ENCODE measurements at regions not wholly inside any gene's neighbourhood (a gene's known extent, or its start where the extent isn't known, plus 50 kb on each side); places are given as distances from the start of the nearest gene placed in this dataset.
"Not testable (repeated sequence)": the region's sequence is repeated elsewhere in the genome, so short reads cannot be mapped to it uniquely, and the experiment has no call there.

DNA sequence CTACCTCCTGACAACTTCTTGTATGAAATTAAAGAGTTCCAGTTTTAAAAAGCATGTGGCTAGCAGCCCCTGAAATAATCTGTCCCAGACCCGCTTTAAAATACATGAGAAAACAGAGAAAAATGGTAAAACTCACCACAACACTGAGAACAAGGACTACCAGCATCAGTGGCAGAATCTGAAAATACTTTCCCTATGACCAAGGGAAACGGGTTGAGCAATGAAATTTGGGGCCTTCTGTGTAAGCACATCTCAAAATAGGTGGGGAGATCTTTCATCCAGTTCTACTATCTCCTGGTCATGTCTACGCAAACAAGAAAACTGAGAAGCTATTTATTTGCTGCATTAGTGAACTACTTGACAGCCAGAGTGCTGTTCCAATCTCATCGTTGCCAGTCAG, 172.3 kb downstream of the LNPK start:
- DNase-seq (ENCODE audit: low spot score): no peak

DNA sequence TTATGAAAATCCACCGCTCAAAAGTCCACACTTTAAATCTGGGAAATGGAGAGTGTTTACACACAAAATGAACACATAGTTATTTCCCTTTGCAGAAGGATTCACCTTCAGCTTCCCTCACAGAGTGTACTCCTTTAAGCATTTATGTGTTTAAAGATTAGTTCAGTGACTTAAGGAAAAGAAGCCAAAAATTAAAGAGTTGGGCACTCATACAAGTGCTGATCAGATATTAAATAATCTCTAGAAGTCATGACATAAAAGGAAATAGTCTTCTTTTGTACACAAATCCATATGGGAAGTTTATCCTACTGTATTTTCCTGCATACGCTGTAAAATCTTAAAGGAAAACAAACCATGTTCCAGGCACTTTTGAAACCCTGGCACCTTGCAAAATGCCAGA, 174.2 kb downstream of the LNPK start:
- DNase-seq (ENCODE audit: low spot score): no peak

DNA sequence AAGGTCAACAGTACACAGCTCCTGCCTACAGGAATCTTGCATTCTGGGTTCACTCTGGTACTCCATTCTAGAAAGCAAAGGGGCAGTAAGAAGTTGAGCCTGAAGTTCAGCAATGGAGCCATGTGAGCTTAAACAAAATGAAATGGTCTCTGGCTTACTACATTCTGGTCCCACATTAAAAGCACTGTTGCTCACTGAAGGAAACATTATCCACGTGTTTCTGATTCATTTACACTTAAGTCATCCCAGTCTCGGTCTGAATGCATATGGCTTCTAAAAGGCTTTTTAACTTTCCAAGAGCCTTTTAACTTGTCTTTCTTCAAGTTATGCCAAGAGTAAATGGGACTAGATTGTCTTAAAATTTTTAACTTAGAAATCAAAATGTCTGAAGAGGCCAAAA, 177.8 kb downstream of the LNPK start:
- no peak for DNase-seq (ENCODE audit: low spot score)

DNA sequence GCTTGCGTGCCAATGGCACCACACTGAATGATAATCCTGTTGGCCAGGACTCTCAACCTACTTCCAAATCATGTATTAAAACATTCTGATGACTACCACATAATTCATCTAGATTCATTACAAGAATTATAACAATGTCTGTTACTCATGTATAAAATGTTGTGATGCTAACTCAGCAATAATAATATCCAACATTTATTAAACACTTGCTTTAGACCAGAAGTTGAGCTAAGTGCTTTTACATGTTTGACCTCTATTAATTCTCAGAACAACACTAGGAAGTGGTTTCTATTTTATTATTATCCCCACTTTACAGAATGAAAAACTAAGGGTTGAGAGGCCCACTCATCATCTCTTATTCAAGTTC, 178.4 kb downstream of the LNPK start:
- no peak for DNase-seq (ENCODE audit: low spot score)

DNA sequence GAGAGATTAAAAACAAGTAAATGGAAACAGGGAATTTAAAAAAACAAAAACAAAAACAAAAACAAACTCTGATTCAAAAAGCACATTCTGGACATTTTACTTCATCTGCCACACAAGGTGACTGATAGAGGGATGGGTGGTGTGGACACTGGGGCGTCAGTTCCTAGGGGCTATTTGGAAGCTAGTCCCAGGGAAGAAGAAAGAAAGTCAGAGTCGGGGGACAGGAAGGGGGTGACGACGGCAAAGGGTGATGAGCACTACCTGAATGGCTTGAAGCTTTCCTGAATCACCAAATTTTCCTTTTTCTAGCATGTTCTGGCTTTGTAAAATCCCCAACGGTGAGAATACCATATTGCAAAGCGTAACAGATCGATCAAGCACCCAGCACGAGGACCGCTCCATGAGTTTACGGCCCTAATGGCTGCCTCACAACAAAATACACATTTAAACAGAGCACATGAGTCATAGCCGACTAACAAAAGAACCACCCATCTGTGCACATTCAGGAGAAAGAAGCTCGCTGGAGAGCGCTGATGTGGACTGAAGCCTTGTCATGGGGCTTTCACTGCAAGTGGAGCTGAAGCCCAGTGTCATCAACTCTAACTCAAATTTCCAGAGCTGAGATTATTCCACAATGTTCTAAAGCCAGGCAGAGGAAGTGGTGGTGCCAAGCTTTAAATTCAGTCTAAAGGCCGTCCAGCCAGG, 178.9 kb downstream of the LNPK start:
- no peak for DNase-seq (ENCODE audit: low spot score)

DNA sequence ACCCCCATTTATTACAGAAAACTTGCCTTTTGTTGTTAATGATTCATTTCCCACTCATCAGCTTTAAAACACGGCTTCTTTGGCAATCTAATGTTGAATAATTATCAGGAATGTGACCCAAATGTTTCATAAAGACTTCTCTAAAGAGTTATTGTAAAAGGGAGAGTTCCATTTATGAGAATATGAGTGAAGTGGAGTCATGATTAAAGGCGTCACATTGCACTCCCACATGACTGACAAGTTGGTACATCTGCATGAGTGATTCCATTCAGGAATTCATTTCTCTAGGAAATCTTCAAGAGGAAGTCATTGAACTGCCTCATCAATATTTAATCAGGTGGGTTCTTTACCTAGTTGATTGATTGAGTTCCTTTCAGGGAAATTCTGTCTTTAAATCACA, 184.8 kb downstream of the LNPK start:
- no peak for DNase-seq (ENCODE audit: low spot score)

DNA sequence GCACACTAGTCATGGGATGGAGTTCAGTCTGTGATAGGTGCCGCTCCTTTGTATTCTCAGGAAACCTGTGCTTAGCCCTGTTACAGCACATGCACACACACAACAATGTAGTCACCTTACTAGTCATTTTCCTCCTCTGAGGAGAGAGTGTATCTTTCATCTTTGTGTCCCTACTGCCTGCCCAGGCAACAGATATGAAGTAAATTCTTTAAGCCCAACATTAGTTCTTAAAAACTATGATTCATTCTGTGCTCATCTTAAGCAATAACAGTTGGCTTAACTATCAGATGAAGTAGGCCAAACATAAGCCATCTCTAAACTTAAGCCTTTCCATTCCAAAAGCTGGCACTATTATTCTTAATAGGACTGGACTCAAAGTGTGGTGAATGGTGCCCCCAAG, 186.5 kb downstream of the LNPK start:
- DNase-seq (ENCODE audit: low spot score): no peak

DNA sequence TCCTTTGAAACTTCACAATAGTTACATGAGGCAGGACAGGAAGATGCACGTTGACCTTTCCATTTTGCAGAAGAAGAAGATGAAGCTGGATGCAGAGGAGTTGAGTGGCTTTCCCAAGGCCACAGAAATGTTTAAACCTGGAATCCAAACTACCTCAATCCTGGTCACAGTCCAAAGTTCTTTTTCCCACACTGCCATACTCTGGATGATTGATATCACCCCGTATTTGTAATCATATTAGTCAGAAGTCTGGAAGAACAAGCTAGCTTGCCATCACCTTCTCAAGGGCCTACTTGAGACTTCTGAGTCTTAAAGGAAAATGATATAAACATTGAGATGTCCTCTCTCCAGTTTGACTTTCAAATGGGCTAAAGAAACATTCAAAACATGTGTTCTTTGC, 190.1 kb downstream of the LNPK start:
- no peak for DNase-seq (ENCODE audit: low spot score)

DNA sequence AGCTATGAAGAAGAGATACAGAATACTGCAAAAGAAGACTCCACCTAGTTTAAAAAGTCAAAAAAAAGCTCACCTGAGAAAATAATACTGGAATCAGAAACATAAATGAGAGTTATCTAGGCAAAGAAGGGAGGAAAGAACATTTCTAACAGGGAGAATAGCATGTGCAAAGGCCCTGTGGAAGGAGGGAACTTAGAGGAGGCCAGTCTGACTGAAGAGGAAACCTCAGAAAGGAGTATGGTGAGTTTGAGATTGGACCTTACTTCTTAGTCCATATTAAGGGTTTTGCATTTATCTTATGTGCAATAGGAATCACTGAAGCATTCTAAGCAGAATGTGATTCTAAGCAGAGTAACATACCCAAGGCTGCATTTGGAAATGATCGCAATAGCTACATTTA, 193.2 kb downstream of the LNPK start:
- DNase-seq (ENCODE audit: low spot score): no peak

DNA sequence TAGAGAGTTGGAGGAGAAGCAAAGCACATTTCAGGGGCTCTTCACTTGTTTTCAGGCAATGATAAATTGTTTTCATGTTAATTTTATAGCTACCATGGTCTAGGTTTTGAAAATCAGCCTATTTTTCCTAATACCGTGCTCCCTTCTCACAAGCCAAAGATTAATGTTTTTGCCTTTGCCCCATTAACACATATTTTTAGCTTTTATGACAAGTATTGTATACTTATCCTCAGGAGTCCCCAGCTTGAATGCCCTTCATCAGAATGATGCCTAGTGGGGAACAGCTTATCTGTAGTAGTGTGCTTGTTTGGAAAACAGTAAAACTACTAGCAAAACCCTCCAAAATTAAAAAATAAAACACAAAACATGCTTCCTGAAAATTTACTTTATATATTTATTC, 194.0 kb downstream of the LNPK start:
- DNase-seq (ENCODE audit: low spot score): no peak

DNA sequence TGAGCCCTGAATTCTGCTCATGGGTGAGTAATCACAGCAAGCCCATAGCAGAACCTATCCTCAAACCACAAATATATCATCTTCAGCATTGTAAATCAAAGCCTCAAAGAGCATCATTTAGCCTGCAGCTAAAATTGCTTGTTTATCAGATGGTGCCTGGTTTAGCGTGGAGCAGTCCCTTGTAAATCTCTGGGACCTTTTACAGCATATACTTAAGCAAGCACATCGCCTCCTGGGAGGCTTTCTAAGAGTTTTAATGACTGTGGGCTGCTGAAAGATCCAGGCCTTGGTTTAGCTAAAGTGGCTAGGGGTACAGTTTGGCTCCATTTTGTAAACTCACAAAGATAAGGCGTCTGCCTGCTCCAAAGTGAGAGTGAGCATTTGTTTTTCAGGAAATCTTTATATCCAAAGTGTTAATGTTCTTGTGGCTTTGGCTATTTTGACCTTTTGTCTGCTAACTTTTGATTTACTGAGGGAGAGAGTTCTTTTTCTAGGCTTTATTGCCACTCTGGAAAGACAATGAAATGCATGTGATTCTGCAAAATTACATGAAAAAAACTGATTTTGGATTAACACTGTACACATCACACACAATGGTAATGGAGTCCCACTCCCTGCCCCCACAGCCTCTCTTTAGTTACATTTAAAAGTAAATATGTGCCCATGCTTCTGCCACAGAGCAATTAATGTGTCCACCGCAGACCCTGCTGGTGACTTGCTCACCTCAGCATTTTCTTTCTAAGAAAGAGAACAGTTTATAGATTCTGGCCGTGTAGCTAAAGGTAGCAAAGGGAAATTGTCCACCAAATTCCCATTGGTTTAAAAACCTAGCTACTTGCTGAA, 194.8 kb downstream of the LNPK start:
- DNase-seq (ENCODE audit: low spot score): no peak

DNA sequence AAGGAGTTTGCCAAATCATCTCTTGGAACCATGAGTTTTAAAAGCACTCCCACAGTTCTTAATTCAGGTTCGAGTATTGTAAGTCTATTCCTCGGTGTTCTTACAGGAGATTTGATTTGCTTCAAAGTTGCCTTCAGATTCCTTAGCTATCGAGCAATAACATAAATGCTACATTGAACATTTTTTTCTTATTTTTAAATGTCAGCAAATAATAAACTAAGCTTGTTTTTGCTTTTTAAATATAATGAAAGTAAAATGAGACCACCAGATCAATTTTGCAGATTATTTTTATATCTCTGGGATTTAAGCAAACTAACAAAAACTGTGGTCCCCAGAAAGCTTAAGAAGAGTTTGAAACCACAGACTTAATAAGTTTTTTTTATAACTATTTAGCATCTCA, 195.5 kb downstream of the LNPK start:
- no peak for DNase-seq (ENCODE audit: low spot score)

DNA sequence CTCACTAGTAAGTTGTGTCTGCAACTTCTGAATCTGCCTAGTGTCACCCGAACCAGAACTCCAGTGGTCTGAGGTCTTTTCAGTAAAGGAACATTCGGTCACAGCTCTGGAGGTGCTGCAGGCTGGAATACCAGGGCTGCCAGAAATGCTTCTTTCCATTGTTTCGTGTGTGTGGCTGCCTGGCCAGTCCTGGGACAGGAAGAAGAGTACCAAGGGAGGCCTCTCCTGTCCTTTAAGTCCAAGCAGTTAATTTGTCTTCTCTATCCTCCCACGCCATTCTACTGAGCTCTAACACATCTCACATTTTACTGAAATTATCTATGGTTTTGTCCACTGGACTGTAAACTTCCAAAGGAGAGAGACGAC, 196.0 kb downstream of the LNPK start:
- no peak for DNase-seq (ENCODE audit: low spot score)

DNA sequence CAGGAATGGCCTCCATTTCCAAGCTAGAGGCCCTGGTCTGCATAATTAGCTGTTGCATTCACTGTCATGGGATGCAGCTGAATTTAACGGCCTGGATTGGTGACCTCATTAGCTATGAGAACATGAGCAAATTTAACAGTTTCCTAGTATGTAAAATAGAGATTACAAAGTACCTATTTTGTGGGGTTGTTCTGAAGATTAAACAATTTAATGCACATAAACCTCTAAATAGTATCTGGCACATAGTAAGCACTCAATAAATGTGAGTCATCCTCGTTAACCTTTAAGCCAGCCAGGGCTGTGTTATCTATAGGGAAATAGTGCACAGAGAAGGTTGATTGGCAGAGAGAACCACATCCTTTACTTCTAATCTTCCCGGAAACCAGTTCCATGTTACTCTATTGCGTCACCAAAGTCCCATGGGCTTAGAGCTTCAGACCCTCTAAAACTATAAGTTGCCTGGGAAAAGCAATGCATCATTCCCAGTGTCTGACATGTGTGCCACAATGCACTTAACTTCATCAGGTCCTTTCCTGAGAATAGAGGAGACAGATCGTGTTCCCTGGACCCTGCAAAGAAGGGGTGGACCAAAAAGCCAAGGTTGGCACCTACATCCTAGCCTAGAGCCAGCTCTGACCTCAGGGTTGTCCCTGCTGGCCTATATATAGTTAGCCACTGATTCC, 196.5 kb downstream of the LNPK start:
- DNase-seq (ENCODE audit: low spot score): no peak

DNA sequence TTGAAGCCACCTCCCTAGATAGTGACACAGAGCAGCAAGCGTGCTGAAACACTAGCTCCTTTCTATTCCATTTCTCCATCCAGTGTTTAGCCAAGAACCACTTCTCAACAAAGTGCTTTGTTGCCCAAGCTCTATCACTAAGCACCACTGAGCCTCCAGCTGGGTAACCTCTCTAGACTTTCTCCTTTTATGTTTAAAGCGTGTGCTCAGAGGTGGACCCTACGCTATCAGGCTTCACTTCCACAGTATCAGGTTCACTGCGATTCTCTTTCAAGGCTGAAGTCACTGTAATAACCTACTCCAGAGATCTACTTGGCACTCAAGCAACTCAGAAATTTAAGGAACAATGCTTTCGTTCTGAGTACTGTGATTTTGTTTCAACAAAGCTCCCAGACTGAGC, 197.9 kb downstream of the LNPK start:
- no peak for DNase-seq (ENCODE audit: low spot score)

DNA sequence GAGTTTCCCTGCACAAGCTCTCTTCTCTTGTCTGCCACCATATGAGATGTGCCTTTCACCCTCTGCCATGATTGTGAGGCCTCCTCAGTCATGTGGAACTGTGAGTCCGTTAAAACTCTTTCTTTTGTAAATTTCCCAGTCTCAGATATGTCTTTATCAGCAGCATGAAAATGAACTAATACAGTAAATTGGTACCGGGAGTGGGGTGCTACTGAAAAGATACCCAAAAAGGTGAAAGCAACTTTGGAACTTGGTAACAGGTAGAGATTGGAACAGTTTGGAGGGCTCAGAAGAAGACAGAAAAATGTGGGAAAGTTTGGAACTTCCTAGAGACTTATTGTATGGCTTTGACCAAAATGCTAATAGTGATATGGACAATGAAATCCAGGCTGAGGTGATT, 205.6 kb downstream of the LNPK start:
- not testable (repeated sequence) for DNase-seq (ENCODE audit: low spot score)

DNA sequence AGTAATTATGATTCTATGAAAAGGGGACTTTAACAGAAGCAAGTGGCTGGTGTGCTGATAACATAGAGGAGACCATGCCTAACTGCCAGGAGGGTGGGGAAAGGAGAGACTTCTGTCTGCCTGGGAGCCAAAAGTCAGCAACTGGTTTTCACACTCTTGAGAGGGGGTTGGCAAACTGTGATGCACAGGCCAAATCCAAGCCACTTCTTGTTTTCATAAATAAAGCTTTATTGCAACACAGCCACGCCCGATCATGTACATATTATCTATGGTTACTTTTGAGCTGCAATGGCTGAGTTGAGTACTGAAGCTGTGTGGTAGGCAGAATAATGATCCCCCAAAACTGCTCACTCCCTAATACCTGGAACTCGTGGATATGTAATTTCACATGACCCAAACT, 208.4 kb downstream of the LNPK start:
- no peak for DNase-seq (ENCODE audit: low spot score)

DNA sequence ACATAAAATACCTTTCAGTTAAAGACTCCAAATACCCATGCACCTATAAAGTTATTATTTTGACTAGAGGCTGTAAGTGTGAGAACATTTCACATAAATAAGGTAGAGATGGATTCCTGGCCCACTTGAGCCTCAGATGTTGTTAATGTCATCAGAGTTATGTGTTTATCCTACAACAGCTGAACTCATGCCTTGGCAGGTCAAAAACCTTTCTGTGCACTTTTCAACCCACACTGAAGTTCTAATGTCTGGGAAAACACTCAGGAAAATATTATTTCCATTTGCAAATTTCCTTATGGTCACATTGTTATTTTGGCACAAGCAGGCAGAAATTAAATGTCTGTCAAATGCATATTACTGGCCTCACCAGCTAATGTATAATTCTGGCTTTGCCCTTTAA, 209.2 kb downstream of the LNPK start:
- no peak for DNase-seq (ENCODE audit: low spot score)

DNA sequence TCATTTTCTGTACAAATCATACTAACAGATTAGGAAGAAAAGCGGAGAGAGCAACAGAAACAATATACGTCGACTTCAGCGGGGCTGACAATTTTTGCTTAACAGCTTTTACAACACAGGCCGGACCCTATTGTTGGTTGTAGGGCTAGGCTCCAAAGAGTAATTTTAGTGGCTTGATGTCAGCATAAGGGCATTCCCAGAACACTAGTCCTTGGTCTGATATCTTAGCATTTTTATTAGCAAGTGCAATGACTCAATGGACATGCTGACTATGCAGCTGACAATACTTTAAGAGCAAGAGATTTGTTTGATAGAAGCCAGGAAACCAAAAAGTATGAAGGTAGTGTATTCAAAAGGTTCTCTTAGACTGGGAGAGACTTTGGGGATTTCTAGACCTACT, 209.9 kb downstream of the LNPK start:
- DNase-seq (ENCODE audit: low spot score): no peak

DNA sequence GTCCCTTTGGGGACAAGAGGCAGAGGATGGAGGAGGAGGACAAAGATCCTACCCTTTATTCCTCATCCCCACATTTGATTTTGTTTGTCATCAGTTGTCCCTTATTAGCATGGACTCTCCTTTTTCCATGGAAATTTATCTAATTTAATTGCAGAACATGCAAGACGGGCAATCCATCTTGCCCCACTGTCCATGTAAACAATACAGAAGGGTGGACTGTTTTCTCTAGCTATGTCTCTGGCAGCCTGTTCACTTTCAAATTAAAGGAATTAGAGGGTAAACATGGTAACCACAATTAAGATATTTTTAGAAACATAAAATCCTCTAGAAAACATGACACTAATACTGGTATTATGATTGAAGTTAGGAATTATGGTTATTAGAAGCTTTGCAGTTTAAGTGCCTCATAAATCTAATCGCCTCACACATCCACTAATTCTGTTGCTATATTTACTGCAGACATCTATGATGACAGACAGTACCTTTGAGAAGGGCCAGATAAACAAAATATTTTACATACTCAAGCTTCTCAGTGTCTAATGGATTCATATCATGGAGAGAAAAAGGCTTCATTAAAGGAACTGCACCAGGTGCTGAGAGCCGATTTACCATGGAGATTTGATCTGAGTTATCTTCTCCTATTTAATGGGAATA, 215.5 kb downstream of the LNPK start:
- no peak for DNase-seq (ENCODE audit: low spot score)

DNA sequence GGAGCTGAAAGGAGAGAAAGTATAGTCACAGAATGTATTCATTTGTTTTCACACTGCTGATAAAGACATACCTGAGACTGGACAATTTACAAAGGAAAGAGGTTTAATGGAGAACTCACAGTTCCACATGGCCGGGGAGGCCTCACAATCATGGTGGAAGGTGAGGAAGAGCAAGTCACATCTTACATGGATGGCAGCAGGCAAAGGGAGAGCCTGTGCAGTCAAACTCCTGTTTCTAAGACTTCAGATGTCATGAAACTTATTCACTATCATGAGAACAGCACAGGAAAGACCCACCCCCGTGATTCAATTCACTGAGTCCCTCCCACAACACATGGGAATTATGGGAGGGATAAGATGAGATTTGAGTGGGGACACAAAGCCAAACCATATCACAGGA, 224.7 kb downstream of the LNPK start:
- DNase-seq (ENCODE audit: low spot score): not testable (repeated sequence)

DNA sequence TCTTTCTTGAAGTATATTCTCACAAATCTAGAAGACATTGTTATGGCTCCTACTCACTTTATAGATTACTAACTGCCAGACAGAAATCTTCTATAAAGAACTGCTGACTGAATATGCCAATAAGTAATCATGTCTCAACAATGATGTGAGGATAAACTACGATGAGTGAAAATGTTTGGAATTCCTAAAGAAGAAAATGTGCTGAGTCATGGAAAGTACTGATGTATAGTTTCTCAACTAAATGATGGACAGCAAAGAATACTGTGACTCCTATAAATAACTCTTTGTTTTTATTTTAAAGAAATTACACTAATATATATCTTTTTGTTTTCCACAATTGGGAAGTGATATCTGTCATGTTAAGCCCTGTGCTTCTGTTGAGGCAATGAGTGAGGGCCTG, 232.9 kb downstream of the LNPK start:
- no peak for DNase-seq (ENCODE audit: low spot score)

DNA sequence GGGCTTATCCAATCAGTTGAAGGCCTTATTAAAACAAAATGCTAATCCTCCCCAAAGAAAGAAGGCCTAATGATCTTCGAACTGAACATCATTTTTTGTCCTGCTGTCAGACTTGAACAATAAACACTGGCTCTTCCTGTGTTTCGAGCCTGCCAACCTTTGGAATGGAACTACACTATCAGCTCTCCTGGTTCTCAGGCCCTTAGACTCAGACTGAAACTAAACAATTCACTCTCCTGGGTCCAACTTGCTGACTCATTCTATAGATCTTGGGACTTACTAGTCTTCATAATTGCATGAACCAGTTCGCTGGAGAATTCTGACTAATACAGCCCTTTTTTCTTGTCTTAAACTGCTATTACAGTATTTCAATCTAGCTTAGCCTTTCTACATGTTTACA, 235.2 kb downstream of the LNPK start:
- no peak for DNase-seq (ENCODE audit: low spot score)

Measured in putamen (tissue), 1 donor.